PFSK-1 (cell line): ENCODE measurements at regions not wholly inside any gene's neighbourhood (a gene's known extent, or its start where the extent isn't known, plus 50 kb on each side); places are given as distances from the start of the nearest gene placed in this dataset.

ENCODE experiments used
- FOXP2 ChIP-seq: optimal IDR thresholded peaks from 2 replicates; pipeline ENCODE3; 2011; ENCODE audit warnings: borderline replicate concordance, control low read depth, inconsistent platforms; ENCODE audit not compliant: insufficient read depth; ENCODE audit errors: extremely low read length, extremely low read depth
- POLR2AphosphoS5 ChIP-seq: IDR thresholded peaks from 2 replicates; pipeline ENCODE4 v1.6.1; 2012; ENCODE audit warnings: low read depth, mild to moderate bottlenecking, control low read depth, low read length, moderate library complexity
- SIN3A ChIP-seq: IDR thresholded peaks from 2 replicates; pipeline ENCODE4 v1.6.1; 2012; ENCODE audit warnings: mild to moderate bottlenecking, low read length, moderate library complexity, borderline replicate concordance; ENCODE audit not compliant: insufficient read depth
- TAF1 ChIP-seq: IDR thresholded peaks from 2 replicates; pipeline ENCODE4 v1.6.1; 2012; ENCODE audit warnings: low read length, control low read depth, borderline replicate concordance; ENCODE audit not compliant: insufficient read depth
- TF ChIP-seq, protein P1 (sequence below), 2 experiments: IDR thresholded peaks; 2 replicates each; pipeline versions ENCODE4 v1.6.1 to v1.8.0; 2011 to 2012; ENCODE audit warnings: low read depth in 2 of 2, low read length in 2 of 2, control low read depth in 1 of 2, inconsistent platforms in 1 of 2, mild to moderate bottlenecking in 1 of 2, moderate library complexity in 1 of 2; ENCODE audit not compliant: insufficient read depth in 1 of 2

DNA sequence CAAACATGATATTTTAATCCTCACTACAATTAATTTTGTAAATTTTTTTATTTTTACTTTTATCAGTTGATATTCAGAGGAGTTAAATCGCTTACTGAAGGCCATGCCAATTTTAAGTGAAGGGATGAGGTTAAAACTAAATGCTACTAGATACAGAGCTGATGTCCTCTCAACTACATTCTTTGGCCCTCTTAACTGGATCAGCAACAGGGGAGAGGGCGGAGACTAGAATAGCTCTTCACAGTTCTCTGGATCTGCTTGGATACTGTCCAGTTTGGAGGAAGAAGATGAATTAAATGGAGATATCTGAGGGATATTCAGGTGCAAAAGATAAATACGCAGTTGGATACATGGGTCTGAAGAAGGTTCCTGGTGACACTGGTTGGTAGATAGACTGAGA is 85.6 kb upstream of the LYSMD4 start:
- TF ChIP-seq FOXP2 (no peak), SIN3A (no peak), TAF1 (no peak), POLR2AphosphoS5 (no peak)
- TF ChIP-seq, protein P1, sequence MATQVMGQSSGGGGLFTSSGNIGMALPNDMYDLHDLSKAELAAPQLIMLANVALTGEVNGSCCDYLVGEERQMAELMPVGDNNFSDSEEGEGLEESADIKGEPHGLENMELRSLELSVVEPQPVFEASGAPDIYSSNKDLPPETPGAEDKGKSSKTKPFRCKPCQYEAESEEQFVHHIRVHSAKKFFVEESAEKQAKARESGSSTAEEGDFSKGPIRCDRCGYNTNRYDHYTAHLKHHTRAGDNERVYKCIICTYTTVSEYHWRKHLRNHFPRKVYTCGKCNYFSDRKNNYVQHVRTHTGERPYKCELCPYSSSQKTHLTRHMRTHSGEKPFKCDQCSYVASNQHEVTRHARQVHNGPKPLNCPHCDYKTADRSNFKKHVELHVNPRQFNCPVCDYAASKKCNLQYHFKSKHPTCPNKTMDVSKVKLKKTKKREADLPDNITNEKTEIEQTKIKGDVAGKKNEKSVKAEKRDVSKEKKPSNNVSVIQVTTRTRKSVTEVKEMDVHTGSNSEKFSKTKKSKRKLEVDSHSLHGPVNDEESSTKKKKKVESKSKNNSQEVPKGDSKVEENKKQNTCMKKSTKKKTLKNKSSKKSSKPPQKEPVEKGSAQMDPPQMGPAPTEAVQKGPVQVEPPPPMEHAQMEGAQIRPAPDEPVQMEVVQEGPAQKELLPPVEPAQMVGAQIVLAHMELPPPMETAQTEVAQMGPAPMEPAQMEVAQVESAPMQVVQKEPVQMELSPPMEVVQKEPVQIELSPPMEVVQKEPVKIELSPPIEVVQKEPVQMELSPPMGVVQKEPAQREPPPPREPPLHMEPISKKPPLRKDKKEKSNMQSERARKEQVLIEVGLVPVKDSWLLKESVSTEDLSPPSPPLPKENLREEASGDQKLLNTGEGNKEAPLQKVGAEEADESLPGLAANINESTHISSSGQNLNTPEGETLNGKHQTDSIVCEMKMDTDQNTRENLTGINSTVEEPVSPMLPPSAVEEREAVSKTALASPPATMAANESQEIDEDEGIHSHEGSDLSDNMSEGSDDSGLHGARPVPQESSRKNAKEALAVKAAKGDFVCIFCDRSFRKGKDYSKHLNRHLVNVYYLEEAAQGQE (IDR thresholded peaks at IDR 0.05; ENCODE audit: insufficient read depth in 1 of 2, low read depth in 2 of 2, low read length in 2 of 2): no peak

GRCh38 chr15:99788156-99788555 is 54.9 kb upstream of the LYSMD4 start:
- no peak for TF ChIP-seq POLR2AphosphoS5
- TF ChIP-seq TAF1: no peak
- TF ChIP-seq SIN3A: no peak
- TF ChIP-seq FOXP2: no peak
- TF ChIP-seq, protein P1 (IDR thresholded peaks at IDR 0.05; ENCODE audit: insufficient read depth in 1 of 2, low read depth in 2 of 2, low read length in 2 of 2): no peak
